ENCODE measurements at regions not wholly inside any gene's neighbourhood (a gene's known extent, or its start where the extent isn't known, plus 50 kb on each side); places are given as distances from the start of the nearest gene placed in this dataset.

DNA sequence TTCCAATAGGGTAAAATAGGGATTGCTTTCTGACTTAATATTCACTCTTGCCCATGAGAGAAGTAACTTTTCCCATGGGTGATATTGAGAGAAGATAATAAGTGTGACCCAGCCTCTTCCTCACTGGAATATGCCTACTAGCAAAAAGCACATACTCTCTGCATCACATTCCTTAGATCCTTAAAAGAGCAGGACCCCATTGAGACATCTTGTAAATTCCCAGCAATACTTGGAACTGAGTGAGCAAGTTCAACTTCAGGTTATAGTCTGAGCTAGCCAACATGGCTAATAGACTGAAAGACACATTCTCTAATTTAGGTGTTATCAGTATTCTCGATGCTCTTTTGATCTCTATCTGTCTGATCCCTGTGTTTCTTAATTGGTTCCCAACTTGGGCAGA lies 1372.3 kb downstream of the STIM2 start:
- TF ChIP-seq GATA1 (IDR thresholded peaks at IDR 0.05; ENCODE audit: low read depth, low read length) = no peak
- TF ChIP-seq POLR2A (IDR thresholded peaks at IDR 0.05; ENCODE audit: low read length) = no peak
